Lower lobe of right lung (tissue), 2 donors: ENCODE measurements at regions not wholly inside any gene's neighbourhood (a gene's known extent, or its start where the extent isn't known, plus 50 kb on each side); places are given as distances from the start of the nearest gene placed in this dataset.

Experiments
- ATAC-seq, 2 donors: fragments of 200-7000 bp; cut with Tn5 transposase; one replicate each; pipeline ENCODE4 v1.9.1; 2020 to 2022; ENCODE audit warnings: mild to moderate bottlenecking in 2 of 2, moderate library complexity in 2 of 2
- DNase-seq: peaks from one replicate; pipeline ENCODE4 v3.0.0-alpha.2; 2020
- H3K27ac ChIP-seq: fragments of 200-600 bp; one replicate; pipeline ENCODE4 v1.8.0; 2022
- H3K27me3 ChIP-seq: fragments of 200-600 bp; one replicate; pipeline ENCODE4 v1.8.0; 2022; ENCODE audit warnings: low read depth
- H3K36me3 ChIP-seq: fragments of 200-600 bp; one replicate; pipeline ENCODE4 v1.8.0; 2022; ENCODE audit warnings: mild to moderate bottlenecking
- H3K4me1 ChIP-seq: fragments of 200-600 bp; one replicate; pipeline ENCODE4 v1.8.0; 2022
- H3K4me3 ChIP-seq: fragments of 200-600 bp; one replicate; pipeline ENCODE4 v1.8.0; 2022; ENCODE audit warnings: mild to moderate bottlenecking
- H3K9me3 ChIP-seq: fragments of 200-600 bp; one replicate; pipeline ENCODE4 v1.8.0; 2022
- CTCF ChIP-seq: fragments of 200-600 bp; IDR thresholded peaks from one replicate; pipeline ENCODE4 v1.8.0; 2022; ENCODE audit warnings: antibody characterized with exemption, mild to moderate bottlenecking
- intact Hi-C: fragments of 100-400 bp; cut with DNase I; formaldehyde crosslinking; loops from one replicate; pipeline ENCODE4 v1.11.0; 2022
- donor health status: DM: no; HTN: yes; CAD: no; lungs with severe emphysema.

- Histone ChIP-seq H3K4me3 (no peak overlapping the region), H3K27me3 (no peaks in the 10 kb centered on the region), H3K36me3 (no peaks in the 10 kb centered on the region), H3K9me3 (no peaks in the 10 kb centered on the region), H3K27ac (no peak overlapping the region), H3K4me1 (no peaks in the 10 kb centered on the region)
- intact Hi-C loops, result no loop called here
- no peak for DNase-seq
- no peak for ATAC-seq
- TF ChIP-seq CTCF, result no peak
Observed at GRCh38 chr13:48908381-48909055, 67.2 kb upstream of the FNDC3A start.

- Histone ChIP-seq H3K9me3 (no peaks in the 10 kb centered on the region), H3K27me3 (no peaks in the 10 kb centered on the region), H3K36me3 (no peaks in the 10 kb centered on the region), H3K27ac (no peak overlapping the region), H3K4me1 (no peaks in the 10 kb centered on the region), H3K4me3 (no peak overlapping the region)
- no peak for TF ChIP-seq CTCF
- ATAC-seq, result no peak
- intact Hi-C loops, result no loop called here
- no peak for DNase-seq
Observed at GRCh38 chr13:48909056-48909389, 66.7 kb upstream of the FNDC3A start.

- Histone ChIP-seq H3K36me3 (no peaks in the 10 kb centered on the region), H3K9me3 (no peaks in the 10 kb centered on the region), H3K27ac (no peak overlapping the region), H3K27me3 (no peaks in the 10 kb centered on the region), H3K4me3 (no peak overlapping the region), H3K4me1 (no peaks in the 10 kb centered on the region)
- no peak for TF ChIP-seq CTCF
- ATAC-seq (no peak), DNase-seq (no peak)
- intact Hi-C loops, result no loop called here
Observed at GRCh38 chr13:48910686-48911085, 65.0 kb upstream of the FNDC3A start.

GRCh38 chr13:48919751-48920150 is 56.0 kb upstream of the FNDC3A start:
- TF ChIP-seq CTCF, result no peak
- Histone ChIP-seq H3K9me3 (no peaks in the 10 kb centered on the region), H3K4me1 (no peaks in the 10 kb centered on the region), H3K4me3 (no peak overlapping the region), H3K36me3 (no peaks in the 10 kb centered on the region), H3K27me3 (no peaks in the 10 kb centered on the region), H3K27ac (no peak overlapping the region)
- DNase-seq (no peak), ATAC-seq (no peak)
- intact Hi-C loops, result no loop called here

GRCh38 chr13:48920730-48921129 is 55.0 kb upstream of the FNDC3A start:
- Histone ChIP-seq H3K4me1 (no peaks in the 10 kb centered on the region), H3K9me3 (no peaks in the 10 kb centered on the region), H3K4me3 (no peak overlapping the region), H3K36me3 (no peaks in the 10 kb centered on the region), H3K27ac (no peak overlapping the region), H3K27me3 (no peaks in the 10 kb centered on the region)
- DNase-seq (no peak), ATAC-seq (no peak)
- TF ChIP-seq CTCF, result no peak
- intact Hi-C loops, result no loop called here

GRCh38 chr13:48923376-48923775 is 52.3 kb upstream of the FNDC3A start:
- no peak for ATAC-seq

More at GRCh38 chr13:48923376-48923775, 52.3 kb upstream of the FNDC3A start:
- no peak for TF ChIP-seq CTCF
- Histone ChIP-seq H3K27me3 (no peaks in the 10 kb centered on the region), H3K36me3 (no peaks in the 10 kb centered on the region), H3K4me1 (no peaks in the 10 kb centered on the region), H3K27ac (no peak overlapping the region), H3K9me3 (no peaks in the 10 kb centered on the region), H3K4me3 (no peak overlapping the region)
- DNase-seq, result no peak
- intact Hi-C loops, result no loop called here
